ENCODE measurements at regions not wholly inside any gene's neighbourhood (a gene's known extent, or its start where the extent isn't known, plus 50 kb on each side); places are given as distances from the start of the nearest gene placed in this dataset.

DNA sequence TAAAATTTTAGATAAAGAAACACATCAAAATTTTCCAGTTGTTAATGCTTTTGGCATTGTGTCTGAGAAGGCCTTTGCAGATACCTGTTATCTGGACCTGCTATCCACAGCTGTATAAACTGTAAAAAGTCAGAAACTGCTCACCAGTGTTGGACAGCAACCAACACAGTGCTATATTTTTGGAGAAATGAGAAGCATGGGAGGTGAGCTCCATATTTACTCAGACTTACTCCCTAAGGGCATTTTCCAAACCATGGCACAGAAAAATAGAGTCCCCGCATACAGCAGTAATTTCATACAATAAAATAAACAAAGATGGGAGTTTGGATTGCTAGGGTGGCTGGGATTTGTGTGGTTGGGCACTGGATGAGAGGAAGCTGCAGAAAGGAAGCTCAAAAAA, 136.3 kb upstream of the GLI3 start (continued):
- no peak for TF ChIP-seq CHD1 (IDR thresholded peaks at IDR 0.05; ENCODE audit: low read depth, low read length)
- no peak for TF ChIP-seq KDM1A (IDR thresholded peaks at IDR 0.05; ENCODE audit: borderline replicate concordance, low read length)
- TF ChIP-seq GTF2F1 (IDR thresholded peaks at IDR 0.05; ENCODE audit: borderline replicate concordance, low read depth, low read length), result no peak
- TF ChIP-seq CEBPB (IDR thresholded peaks at IDR 0.05; ENCODE audit: low read depth, low read length), result no peak
- TF ChIP-seq BCL11A (IDR thresholded peaks at IDR 0.05; ENCODE audit: low read depth in 2 of 2, low read length in 2 of 2), result no peak

All from H1 (cell line).